Right kidney (tissue), 1 donor: ENCODE measurements at regions not wholly inside any gene's neighbourhood (a gene's known extent, or its start where the extent isn't known, plus 50 kb on each side); places are given as distances from the start of the nearest gene placed in this dataset.
"Not testable (repeated sequence)": the region's sequence is repeated elsewhere in the genome, so short reads cannot be mapped to it uniquely, and the experiment has no call there.

ENCODE experiments used
- DNase-seq: peaks from one replicate; pipeline ENCODE4 v3.0.0-alpha.2; 2016

DNA sequence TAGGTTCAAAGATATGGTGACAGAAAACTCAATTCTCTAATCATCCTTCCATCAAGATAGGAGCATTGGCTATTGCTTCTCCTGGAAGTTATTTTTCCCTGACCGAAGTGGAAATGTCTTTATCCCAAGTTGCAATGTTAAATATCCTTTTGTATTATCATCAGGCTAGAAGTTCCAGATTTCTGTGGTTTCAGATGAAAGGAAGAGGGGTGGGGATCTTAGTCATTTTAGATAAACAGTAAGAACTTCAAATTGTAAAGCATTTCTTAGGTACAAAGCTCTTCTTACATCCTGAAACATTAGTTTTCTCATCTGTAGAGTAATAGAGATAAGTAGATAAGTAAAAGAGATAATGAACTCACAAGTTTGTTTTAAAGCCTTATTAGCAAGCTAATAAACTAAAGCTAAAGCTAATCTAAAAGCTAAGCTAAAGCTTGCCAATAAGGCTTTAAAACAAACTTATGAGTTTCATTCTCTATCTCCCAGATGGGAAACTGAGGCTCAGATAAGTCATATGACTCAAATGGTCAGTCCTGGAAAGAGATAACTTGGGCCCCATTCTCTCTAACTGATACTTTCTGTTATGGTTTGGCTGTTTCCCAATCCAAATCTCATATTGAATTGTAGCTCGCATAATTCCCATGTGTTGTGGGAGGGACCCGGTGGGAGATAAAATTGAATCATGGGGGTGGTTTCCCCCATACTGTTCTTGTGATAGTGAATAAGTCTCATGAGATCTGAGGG lies 99.2 kb upstream of the KCNK2 start:
- no peak for DNase-seq

- no peak for DNase-seq
These were observed 93.2 kb upstream of the KCNK2 start for GRCh38 chr1:214989341-214989740.

DNA sequence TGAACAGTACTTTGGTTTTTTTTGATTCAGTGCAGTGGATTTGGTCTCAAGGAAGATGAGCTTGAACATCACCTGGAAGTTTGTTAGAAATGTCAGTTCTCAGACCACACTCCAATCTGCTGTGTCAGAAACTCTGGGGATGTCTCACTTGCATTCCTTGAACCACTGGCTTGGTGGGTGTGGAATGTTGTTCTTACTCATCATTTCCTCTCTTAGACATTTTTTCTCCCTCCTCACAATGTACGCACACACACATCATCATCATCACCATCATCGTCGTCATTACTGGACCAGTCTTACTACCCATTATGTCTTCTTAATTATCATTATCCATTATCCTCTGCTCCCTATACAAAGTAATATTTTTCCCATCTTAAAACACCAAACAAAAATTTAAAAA lies 91.9 kb upstream of the KCNK2 start:
- no peak for DNase-seq

GRCh38 chr1:214991691-214992315 lies 90.7 kb upstream of the KCNK2 start:
- DNase-seq: no peak

DNA sequence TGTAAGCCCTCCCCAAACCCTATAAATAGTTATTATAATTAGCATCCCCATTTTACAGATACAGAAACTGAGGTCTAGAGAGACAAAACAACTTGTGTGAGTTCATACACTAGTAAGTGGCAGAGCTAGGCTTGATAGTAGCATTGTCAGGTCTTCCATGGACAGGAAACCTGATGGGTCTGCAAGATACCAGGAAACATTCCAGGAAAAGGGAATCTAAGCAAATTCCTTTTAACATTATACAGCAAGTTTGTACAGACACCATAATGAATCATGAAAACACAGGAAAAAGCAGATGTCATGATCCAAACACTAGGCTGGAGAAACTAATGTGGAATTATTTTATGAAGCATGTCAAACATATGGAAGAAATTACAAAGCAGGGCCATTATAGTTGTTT lies 89.1 kb upstream of the KCNK2 start:
- no peak for DNase-seq

DNA sequence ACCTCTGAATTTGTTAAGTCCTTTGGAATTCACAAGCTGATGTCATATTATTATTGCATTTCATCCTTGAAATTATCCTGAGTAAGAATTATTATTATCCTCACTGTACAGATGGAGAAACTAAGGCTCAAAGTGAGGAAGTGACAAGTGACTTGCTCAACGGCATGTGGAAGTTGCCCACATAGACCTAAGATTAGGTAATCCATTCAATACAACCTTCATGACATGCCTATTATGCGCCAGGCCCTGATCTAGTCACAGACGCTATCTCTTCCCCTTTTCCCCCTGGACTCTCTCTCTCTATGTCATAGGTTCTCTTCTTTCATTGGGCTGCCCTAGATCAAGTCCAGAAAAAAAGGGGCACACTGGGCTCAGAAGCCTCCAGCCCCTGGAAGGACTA lies 84.9 kb upstream of the KCNK2 start:
- DNase-seq: no peak

DNA sequence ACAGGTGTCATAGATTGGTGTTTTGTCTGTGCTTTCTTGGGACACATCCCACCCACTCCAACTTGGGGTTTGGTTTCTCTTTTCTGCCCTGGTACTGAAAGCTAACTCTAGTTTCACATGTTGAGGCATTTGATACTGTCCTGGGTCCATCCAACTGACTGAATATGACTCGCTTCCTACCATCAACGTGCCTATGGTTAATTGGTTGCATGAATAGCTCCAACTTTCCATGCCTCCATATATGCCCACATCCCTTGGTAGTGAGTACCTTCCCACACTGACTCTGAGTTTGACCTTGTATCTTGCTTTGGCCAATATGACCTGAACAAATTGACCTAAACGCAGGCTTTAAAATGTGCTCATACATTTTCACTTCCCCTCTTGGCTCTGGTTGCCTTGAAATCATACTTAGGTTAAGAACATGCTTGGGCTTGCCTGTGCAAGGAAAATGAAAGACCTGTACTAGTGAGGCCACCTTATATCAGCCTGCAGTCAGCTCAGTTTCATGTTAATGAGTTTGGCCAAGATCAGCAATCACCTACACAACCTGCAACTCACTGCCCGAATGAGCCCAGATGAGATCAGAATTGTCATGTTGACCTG lies 81.0 kb upstream of the KCNK2 start:
- DNase-seq: no peak

GRCh38 chr1:215002471-215002870 lies 80.1 kb upstream of the KCNK2 start:
- DNase-seq: no peak

GRCh38 chr1:215003686-215004085 lies 78.9 kb upstream of the KCNK2 start:
- DNase-seq: no peak

- DNase-seq: no peak
These were observed 78.3 kb upstream of the KCNK2 start for GRCh38 chr1:215004121-215004827.

DNA sequence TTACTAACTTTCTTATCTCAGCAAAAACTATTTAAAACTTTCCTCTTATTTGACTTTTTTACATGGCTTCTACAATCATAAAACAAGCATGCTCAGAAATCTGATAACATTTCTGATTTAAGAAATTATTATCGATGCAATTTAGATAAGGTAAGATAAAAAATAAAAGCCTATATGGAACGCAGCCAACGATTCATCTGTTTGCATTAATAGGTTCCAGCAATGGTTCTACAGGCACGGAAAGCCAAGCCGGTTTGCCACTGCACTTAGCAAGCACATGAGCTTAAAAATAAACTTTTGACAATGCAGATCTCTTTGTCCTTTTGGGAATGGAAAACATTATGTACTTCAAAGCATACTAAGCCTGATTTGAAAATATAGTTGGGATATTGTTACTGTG lies 77.5 kb upstream of the KCNK2 start:
- DNase-seq: no peak

DNA sequence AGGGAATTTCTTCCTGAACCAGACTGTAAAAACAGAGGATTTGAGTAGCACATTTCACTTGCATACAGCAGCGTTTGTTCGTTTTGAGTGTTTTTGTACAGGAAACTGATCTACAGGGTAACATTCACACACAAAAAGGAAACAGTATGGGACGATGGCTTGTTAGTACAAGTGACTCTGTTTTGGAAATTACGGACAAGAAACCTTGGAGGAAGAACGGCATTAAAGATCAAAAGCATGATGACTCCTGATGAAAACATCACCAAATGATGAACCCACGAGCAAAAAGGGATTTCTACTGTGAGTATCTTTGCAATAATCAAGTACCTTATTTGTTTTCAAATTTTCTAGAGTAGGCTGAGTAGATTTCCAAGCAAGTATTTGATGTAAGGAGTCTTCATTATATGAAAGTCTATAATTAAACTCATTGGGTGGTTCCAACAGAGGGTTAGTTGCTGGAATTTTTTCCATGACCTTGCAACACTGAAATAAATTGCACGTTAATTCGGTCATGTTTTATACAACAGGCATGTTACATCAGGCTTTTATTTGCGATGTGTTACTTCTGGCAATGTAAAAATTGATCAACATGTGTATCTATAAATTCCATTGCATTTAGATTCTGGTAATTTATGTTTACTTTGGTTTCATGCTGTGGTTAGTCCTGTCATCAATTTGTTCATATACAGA lies 76.7 kb upstream of the KCNK2 start:
- DNase-seq: no peak

- DNase-seq: no peak
These were observed 74.7 kb upstream of the KCNK2 start for GRCh38 chr1:215007880-215008279.

- no peak for DNase-seq
These were observed 64.0 kb upstream of the KCNK2 start for GRCh38 chr1:215018555-215018954.

DNA sequence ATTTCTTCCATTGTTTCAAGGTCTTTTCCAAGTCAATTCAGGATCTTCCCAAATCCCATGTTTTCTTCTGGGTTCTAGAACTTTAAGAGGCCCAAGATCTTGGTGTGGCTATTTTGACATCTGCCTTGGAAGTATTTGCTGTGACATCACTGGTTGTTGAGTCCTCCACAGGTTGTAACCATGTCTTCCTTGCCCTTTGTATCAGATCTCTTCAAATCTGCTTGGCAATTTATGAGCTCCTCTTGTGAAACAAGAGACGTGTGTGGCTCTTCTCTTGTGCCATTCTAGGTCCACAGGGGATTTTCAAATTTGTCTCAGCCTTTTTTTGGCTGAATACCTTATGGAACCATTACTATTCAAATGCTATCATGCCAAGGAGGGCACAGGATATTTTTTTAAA lies 60.3 kb upstream of the KCNK2 start:
- DNase-seq: no peak

GRCh38 chr1:215022741-215023141 lies 59.8 kb upstream of the KCNK2 start:
- no peak for DNase-seq

DNA sequence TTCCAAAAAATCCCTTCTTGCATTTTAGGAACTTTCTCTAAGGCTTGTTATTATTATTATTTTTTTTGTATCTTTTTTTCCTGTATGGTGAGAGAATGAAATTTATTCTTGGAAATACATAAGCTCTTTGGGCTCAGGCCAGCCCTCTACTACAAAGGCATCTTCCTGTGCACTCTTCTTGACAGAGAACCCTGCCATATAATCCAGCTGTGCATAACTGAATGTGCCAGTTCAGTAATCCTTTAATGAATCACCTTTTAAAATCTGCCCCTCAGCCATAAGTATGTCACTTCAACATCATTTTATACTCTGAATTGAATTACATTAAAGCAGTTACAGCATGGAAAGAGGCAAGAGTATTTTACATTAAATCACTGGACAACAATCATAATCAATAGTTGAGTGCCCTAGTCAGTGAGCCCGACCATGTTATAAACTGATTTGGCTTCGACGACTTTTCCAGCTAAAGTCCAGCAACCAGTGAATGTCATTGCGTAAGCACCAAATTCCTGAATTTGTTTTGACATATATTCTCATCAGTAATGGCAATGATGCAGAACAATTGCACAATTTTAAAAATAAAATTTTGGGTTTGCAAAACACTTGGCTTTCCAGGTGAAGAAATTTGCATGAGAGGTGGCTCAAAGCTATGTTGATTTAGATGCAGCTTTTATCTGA lies 59.2 kb upstream of the KCNK2 start:
- no peak for DNase-seq

- no peak for DNase-seq
These were observed 53.6 kb upstream of the KCNK2 start for GRCh38 chr1:215028954-215029353.

DNA sequence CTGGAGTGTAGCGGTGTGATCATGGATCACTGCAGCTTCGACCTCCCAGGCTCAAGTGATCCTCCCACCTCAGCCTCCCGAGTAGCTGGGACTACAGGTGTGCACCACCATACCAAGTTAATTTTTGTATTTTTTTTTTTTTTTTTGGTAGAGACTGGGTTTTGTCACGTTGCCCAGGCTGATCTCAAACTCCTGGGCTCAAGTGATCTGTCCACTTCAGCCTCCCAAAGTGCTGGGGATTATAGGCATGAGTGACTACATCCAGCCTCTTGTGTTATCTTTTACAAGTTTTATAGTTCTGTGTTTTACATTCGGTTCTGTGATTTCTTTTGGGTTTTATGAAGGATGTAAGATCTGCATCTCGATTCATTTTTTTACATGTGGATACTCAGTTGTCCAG lies 52.0 kb upstream of the KCNK2 start:
- not testable (repeated sequence) for DNase-seq

- DNase-seq: no peak
These were observed 51.1 kb upstream of the KCNK2 start for GRCh38 chr1:215031392-215031791.
